H9 (cell line): ENCODE measurements at regions not wholly inside any gene's neighbourhood (a gene's known extent, or its start where the extent isn't known, plus 50 kb on each side); places are given as distances from the start of the nearest gene placed in this dataset.

Experiments used
- DNase-seq: peaks from one replicate; pipeline ENCODE4 v3.0.0-alpha.2; 2017
- H2AFZ ChIP-seq: one replicate; pipeline ENCODE4 v1.6.1; 2013; ENCODE audit warnings: mild to moderate bottlenecking, low read length, control low read depth, moderate library complexity
- H2AK5ac ChIP-seq: 2 replicates; pipeline ENCODE4 v1.6.1; 2013; ENCODE audit warnings: low read length, control low read depth, mixed read lengths; ENCODE audit not compliant: insufficient read length
- H2BK120ac ChIP-seq: one replicate; pipeline ENCODE4 v1.6.1; 2013; ENCODE audit warnings: low read depth, mild to moderate bottlenecking, low read length, control low read depth, inconsistent platforms; ENCODE audit not compliant: poor library complexity, severe bottlenecking
- H2BK12ac ChIP-seq: 2 replicates; pipeline ENCODE4 v1.6.1; 2013; ENCODE audit warnings: low read length, control low read depth, mixed read lengths, low read depth; ENCODE audit not compliant: insufficient read length
- H2BK15ac ChIP-seq: 2 replicates; pipeline ENCODE4 v1.6.1; 2013; ENCODE audit warnings: low read depth, low read length, control low read depth
- H2BK20ac ChIP-seq: one replicate; pipeline ENCODE4 v1.6.1; 2013; ENCODE audit warnings: low read depth, mild to moderate bottlenecking, low read length, control low read depth, inconsistent platforms; ENCODE audit not compliant: poor library complexity, severe bottlenecking
- H2BK5ac ChIP-seq: 2 replicates; pipeline ENCODE4 v1.6.1; 2013; ENCODE audit warnings: low read length, control low read depth, mixed read lengths; ENCODE audit not compliant: insufficient read length
- H3K14ac ChIP-seq: 2 replicates; pipeline ENCODE4 v1.6.1; 2013; ENCODE audit warnings: low read length, control low read depth; ENCODE audit not compliant: insufficient read depth
- H3K18ac ChIP-seq: 2 replicates; pipeline ENCODE4 v1.6.1; 2013; ENCODE audit warnings: low read depth, mild to moderate bottlenecking, mixed read lengths, low read length, control low read depth; ENCODE audit not compliant: insufficient read length
- H3K23ac ChIP-seq: 2 replicates; pipeline ENCODE4 v1.6.1; 2013; ENCODE audit warnings: low read length, control low read depth, mixed read lengths, low read depth; ENCODE audit not compliant: insufficient read length
- H3K23me2 ChIP-seq: 2 replicates; pipeline ENCODE4 v1.6.1; 2013; ENCODE audit warnings: low read depth, mild to moderate bottlenecking, mixed read lengths, low read length, control low read depth; ENCODE audit not compliant: insufficient read length, poor library complexity, severe bottlenecking
- H3K27ac ChIP-seq: 2 replicates; pipeline ENCODE4 v1.5.1; 2013; ENCODE audit warnings: low read length, control low read depth, mixed read lengths, low read depth; ENCODE audit not compliant: insufficient read length
- H3K27me3 ChIP-seq: 2 replicates; pipeline ENCODE4 v1.6.1; 2013; ENCODE audit warnings: low read length, control low read depth, inconsistent platforms; ENCODE audit not compliant: insufficient read depth
- H3K4ac ChIP-seq: 2 replicates; pipeline ENCODE4 v1.6.1; 2013; ENCODE audit warnings: low read depth, mild to moderate bottlenecking, control low read depth, inconsistent platforms, low read length, moderate library complexity
- H3K4me1 ChIP-seq: 2 replicates; pipeline ENCODE4 v1.6.1; 2013; ENCODE audit warnings: low read length, control low read depth, inconsistent platforms; ENCODE audit not compliant: insufficient read depth
- H3K4me2 ChIP-seq: 2 replicates; pipeline ENCODE4 v1.6.1; 2013; ENCODE audit warnings: low read length, control low read depth, mixed read lengths; ENCODE audit not compliant: insufficient read length, insufficient read depth
- H3K56ac ChIP-seq: 2 replicates; pipeline ENCODE4 v1.6.1; 2013; ENCODE audit warnings: low read depth, mild to moderate bottlenecking, mixed read lengths, low read length, control low read depth; ENCODE audit not compliant: insufficient read length
- H3K79me1 ChIP-seq: 2 replicates; pipeline ENCODE4 v1.6.1; 2013; ENCODE audit warnings: low read depth, mild to moderate bottlenecking, moderate library complexity, low read length, control low read depth, inconsistent platforms; ENCODE audit not compliant: insufficient read depth, poor library complexity, severe bottlenecking
- H3K79me2 ChIP-seq: 2 replicates; pipeline ENCODE4 v1.6.1; 2013; ENCODE audit warnings: low read length, control low read depth, inconsistent platforms; ENCODE audit not compliant: insufficient read depth
- H3K9ac ChIP-seq: 2 replicates; pipeline ENCODE4 v1.6.1; 2013; ENCODE audit warnings: low read length, control low read depth, mixed read lengths; ENCODE audit not compliant: insufficient read length; ENCODE audit errors: extremely low read depth
- H3K9me3 ChIP-seq: one replicate; pipeline ENCODE4 v1.6.1; 2013; ENCODE audit warnings: low read depth, low read length, inconsistent platforms; ENCODE audit not compliant: control insufficient read depth
- H3T11ph ChIP-seq: one replicate; pipeline ENCODE4 v1.6.1; 2013; ENCODE audit warnings: mild to moderate bottlenecking, low read length, control low read depth, inconsistent platforms
- H4K20me1 ChIP-seq: one replicate; pipeline ENCODE4 v1.6.1; 2013; ENCODE audit not compliant: control insufficient read depth, insufficient read length, insufficient read depth
- H4K5ac ChIP-seq: 2 replicates; pipeline ENCODE4 v1.6.1; 2013; ENCODE audit warnings: low read depth, mild to moderate bottlenecking, mixed read lengths, low read length, control low read depth; ENCODE audit not compliant: insufficient read length
- H4K8ac ChIP-seq: replicated peaks from 2 replicates; pipeline ENCODE4 v1.6.1; 2013; ENCODE audit warnings: low read length, control low read depth, mixed read lengths, low read depth; ENCODE audit not compliant: insufficient read length
- H4K91ac ChIP-seq: 2 replicates; pipeline ENCODE4 v1.6.1; 2013; ENCODE audit warnings: low read depth, mild to moderate bottlenecking, moderate library complexity, mixed read lengths, low read length, control low read depth; ENCODE audit not compliant: insufficient read length
- H3K27ac Mint-ChIP-seq, 3 experiments: 2 replicates in 2 of 3; 3 replicates in 1 of 3; pipeline ENCODE4 v1.8.0; 2020 to 2021; ENCODE audit warnings: mixed read lengths in 3 of 3, mild to moderate bottlenecking in 1 of 3, moderate library complexity in 1 of 3
- H3K27me3 Mint-ChIP-seq: 2 replicates; pipeline ENCODE4 v1.8.0; 2021; ENCODE audit warnings: low read depth, mild to moderate bottlenecking, moderate library complexity, mixed read lengths
- H3K36me3 Mint-ChIP-seq, 3 experiments: 2 replicates in 2 of 3; 3 replicates in 1 of 3; pipeline ENCODE4 v1.8.0; 2020 to 2021; ENCODE audit warnings: low read depth in 3 of 3, mixed read lengths in 3 of 3; ENCODE audit not compliant: insufficient read depth in 1 of 3
- H3K4me1 Mint-ChIP-seq, 2 experiments: 2 replicates each; pipeline ENCODE4 v1.8.0; 2020; ENCODE audit warnings: mixed read lengths in 2 of 2
- H3K4me3 Mint-ChIP-seq, 2 experiments: 2 replicates in 1 of 2; 3 replicates in 1 of 2; pipeline ENCODE4 v1.8.0; 2020 to 2021; ENCODE audit warnings: mild to moderate bottlenecking in 2 of 2, mixed read lengths in 2 of 2, moderate library complexity in 1 of 2
- H3K9me3 Mint-ChIP-seq, 2 experiments: 2 replicates in 1 of 2; 3 replicates in 1 of 2; pipeline ENCODE4 v1.8.0; 2020; ENCODE audit warnings: mild to moderate bottlenecking in 2 of 2, mixed read lengths in 2 of 2, moderate library complexity in 1 of 2
- WGBS: extraction: QIAGEN DNeasy Blood & Tissue Kit; methylation state at CpG from one replicate; pipeline ENCODE4 v1.1.7; 2013; ENCODE audit warnings: missing lambda C conversion rate, low lambda C conversion rate, mixed read lengths; ENCODE audit not compliant: insufficient read length; ENCODE audit errors: extremely low coverage; 5-methylcytosine and 5-hydroxymethylcytosine counted together
- TF ChIP-seq, protein P1 (sequence below): fragments of 200-600 bp; sonication (generic); conservative IDR thresholded peaks from 3 replicates; pipeline ENCODE4 v1.8.0; 2021; ENCODE audit warnings: antibody characterized with exemption, mild to moderate bottlenecking

DNA sequence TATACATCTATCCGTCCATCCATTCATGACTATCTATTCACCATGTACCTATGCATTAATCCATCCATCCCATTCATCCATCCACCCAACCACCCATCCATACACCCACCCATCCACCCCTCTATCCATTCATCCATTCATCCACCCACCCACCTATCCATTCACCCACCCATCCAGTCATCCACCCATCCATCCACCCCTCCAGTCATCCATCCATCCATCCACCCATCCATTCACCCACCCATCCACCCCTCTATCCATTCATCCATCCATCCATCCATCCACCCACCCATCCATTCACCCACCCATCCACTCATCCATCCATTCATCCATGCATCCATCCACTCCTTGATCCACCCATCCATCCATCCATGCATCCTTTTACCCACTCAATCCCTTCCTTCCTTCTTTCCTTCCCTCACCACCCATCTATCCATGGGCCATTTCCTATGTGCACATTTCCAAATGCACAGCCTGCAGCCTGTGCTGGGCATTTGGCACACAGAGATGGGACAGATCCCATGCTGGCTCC is 100.8 kb upstream of the ADRA2C start:
- H3K36me3 Mint-ChIP-seq = no peaks in the 10 kb centered on the region; a peak in 1 of 7 replicates
- no CpG with 5 or more reads among the region's 1 CpG for WGBS
- Histone ChIP-seq H3K4ac (no peak overlapping the region), H2BK120ac (no peak overlapping the region), H2AFZ (no peak overlapping the region), H2BK12ac (no peak overlapping the region), H2BK15ac (no peak overlapping the region), H3K18ac (no peak overlapping the region), H3K79me1 (no peaks in the 10 kb centered on the region), H3T11ph (no peak overlapping the region), H3K14ac (no peak overlapping the region), H4K8ac (no peak overlapping the region), H3K4me2 (no peak overlapping the region), H3K4me1 (no peaks in the 10 kb centered on the region), H4K91ac (no peak overlapping the region), H2BK20ac (no peak overlapping the region), H3K23ac (no peak overlapping the region), H3K27ac (no peak overlapping the region), H2BK5ac (no peak overlapping the region), H2AK5ac (no peak overlapping the region), H3K79me2 (no peaks in the 10 kb centered on the region), H3K27me3 (no peaks in the 10 kb centered on the region), H3K56ac (no peak overlapping the region), H3K9ac (no peak overlapping the region), H4K20me1 (no peaks in the 10 kb centered on the region), H3K23me2 (no peaks in the 10 kb centered on the region), H4K5ac (no peak overlapping the region), H3K9me3 (peaks cover 6% of the 10 kb centered on the region)
- H3K4me3 Mint-ChIP-seq = no peak overlapping the region
- H3K9me3 Mint-ChIP-seq = peaks cover 3 to 5% of the 10 kb centered on the region in 2 experiments; a peak in 4 of 5 replicates
- peaks cover 21% of the 10 kb centered on the region for H3K27me3 Mint-ChIP-seq
- peak overlapping the region in 1 of 3 experiments; percentile 66; a peak in 2 of 7 replicates for H3K27ac Mint-ChIP-seq
- DNase-seq = no peak
- TF ChIP-seq, protein P1, sequence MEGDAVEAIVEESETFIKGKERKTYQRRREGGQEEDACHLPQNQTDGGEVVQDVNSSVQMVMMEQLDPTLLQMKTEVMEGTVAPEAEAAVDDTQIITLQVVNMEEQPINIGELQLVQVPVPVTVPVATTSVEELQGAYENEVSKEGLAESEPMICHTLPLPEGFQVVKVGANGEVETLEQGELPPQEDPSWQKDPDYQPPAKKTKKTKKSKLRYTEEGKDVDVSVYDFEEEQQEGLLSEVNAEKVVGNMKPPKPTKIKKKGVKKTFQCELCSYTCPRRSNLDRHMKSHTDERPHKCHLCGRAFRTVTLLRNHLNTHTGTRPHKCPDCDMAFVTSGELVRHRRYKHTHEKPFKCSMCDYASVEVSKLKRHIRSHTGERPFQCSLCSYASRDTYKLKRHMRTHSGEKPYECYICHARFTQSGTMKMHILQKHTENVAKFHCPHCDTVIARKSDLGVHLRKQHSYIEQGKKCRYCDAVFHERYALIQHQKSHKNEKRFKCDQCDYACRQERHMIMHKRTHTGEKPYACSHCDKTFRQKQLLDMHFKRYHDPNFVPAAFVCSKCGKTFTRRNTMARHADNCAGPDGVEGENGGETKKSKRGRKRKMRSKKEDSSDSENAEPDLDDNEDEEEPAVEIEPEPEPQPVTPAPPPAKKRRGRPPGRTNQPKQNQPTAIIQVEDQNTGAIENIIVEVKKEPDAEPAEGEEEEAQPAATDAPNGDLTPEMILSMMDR = no peak
- H3K4me1 Mint-ChIP-seq = peaks cover 3 to 8% of the 10 kb centered on the region in 2 experiments; a peak in 3 of 4 replicates
